Panc1 (cell line): ENCODE measurements at regions not wholly inside any gene's neighbourhood (a gene's known extent, or its start where the extent isn't known, plus 50 kb on each side); places are given as distances from the start of the nearest gene placed in this dataset.

Source experiments
- ATAC-seq: fragments of 200-7000 bp; cut with Tn5 transposase; 2 replicates; pipeline ENCODE4 v1.9.1; 2020; ENCODE audit warnings: mild to moderate bottlenecking, moderate library complexity
- BruUV-seq: library from RNA; stranded (reverse); fragments of 400-500 nt; replicated peaks from 2 replicates; lab custom pipeline; 2021; lab: Mats Ljungman, UMichigan
- CTCF ChIA-PET: fragments of 300-600 bp; sonication (Branson Sonifier 250); formaldehyde crosslinking; loops from one replicate; lab custom pipeline; 2022; ENCODE audit warnings: antibody characterized with exemption; lab: Charles Lee
- POLR2A ChIA-PET: fragments of 300-600 bp; sonication (Branson Sonifier 250); formaldehyde crosslinking; loops from one replicate; lab custom pipeline; 2022; ENCODE audit warnings: antibody characterized with exemption; lab: Charles Lee
- DNase-seq: peaks from one replicate; pipeline ENCODE4 v3.0.0-alpha.2; 2010; ENCODE audit warnings: low read depth, low spot score
- H3K27ac ChIP-seq: 2 replicates; pipeline ENCODE4 v1.5.1; 2011; ENCODE audit warnings: mild to moderate bottlenecking, low read length, inconsistent platforms
- H3K27me3 ChIP-seq: fragments of 200-500 bp; sonication (Bioruptor generic); 2 replicates; pipeline ENCODE4 v1.6.0; 2014; ENCODE audit warnings: low read length, inconsistent platforms; ENCODE audit not compliant: control insufficient read depth, insufficient read depth
- H3K36me3 ChIP-seq: fragments of 200-500 bp; sonication (Bioruptor generic); 2 replicates; pipeline ENCODE4 v1.5.1; 2014; ENCODE audit warnings: inconsistent platforms, mild to moderate bottlenecking, low read length, moderate library complexity; ENCODE audit not compliant: control insufficient read depth, insufficient read depth
- H3K4me1 ChIP-seq: 2 replicates; pipeline ENCODE4 v1.5.1; 2011; ENCODE audit warnings: inconsistent platforms, mild to moderate bottlenecking, low read length, moderate library complexity; ENCODE audit not compliant: control insufficient read depth, insufficient read depth
- H3K4me3 ChIP-seq, 2 experiments: 2 replicates each; pipeline ENCODE4 v1.5.1; 2011 to 2012; ENCODE audit warnings: low read depth in 2 of 2, low read length in 2 of 2, mild to moderate bottlenecking in 2 of 2, inconsistent platforms in 1 of 2, moderate library complexity in 1 of 2
- H3K9me3 ChIP-seq: fragments of 200-500 bp; sonication (Bioruptor generic); 2 replicates; pipeline ENCODE4 v1.5.1; 2014; ENCODE audit warnings: low read depth, mild to moderate bottlenecking, inconsistent platforms, low read length, moderate library complexity; ENCODE audit not compliant: control insufficient read depth, insufficient read depth
- CTCF ChIP-seq: fragments of 450-650 bp; IDR thresholded peaks from 2 replicates; pipeline ENCODE4 v1.5.1; 2017; ENCODE audit warnings: mild to moderate bottlenecking
- POLR2AphosphoS5 ChIP-seq: IDR thresholded peaks from 2 replicates; pipeline ENCODE4 v1.6.1; 2012; ENCODE audit warnings: mild to moderate bottlenecking, low read depth, low read length, moderate library complexity
- REST ChIP-seq, 2 experiments: IDR thresholded peaks; 2 replicates each; pipeline ENCODE4 v1.6.1; 2011 to 2012; ENCODE audit warnings: low read depth in 2 of 2, control low read depth in 1 of 2, low read length in 1 of 2, mild to moderate bottlenecking in 1 of 2, moderate library complexity in 1 of 2; ENCODE audit not compliant: insufficient read depth in 1 of 2
- SIN3A ChIP-seq: IDR thresholded peaks from 2 replicates; pipeline ENCODE4 v1.6.1; 2012; ENCODE audit warnings: low read depth, mild to moderate bottlenecking, low read length, moderate library complexity, borderline replicate concordance; ENCODE audit not compliant: insufficient read depth
- TCF7L2 ChIP-seq: IDR thresholded peaks from 2 replicates; pipeline ENCODE4 v1.6.1; 2011; ENCODE audit warnings: mild to moderate bottlenecking, low read depth, low read length, inconsistent platforms
- in situ Hi-C: cut with HindIII; loops from 2 replicates; pipeline ENCODE4 v1.10.0; 2016; ENCODE audit warnings: low sequenced_read_pairs, low pct_unique_long_range_greater_than_20kb
- intact Hi-C: fragments of 100-400 bp; cut with micrococcal nuclease; formaldehyde crosslinking; loops from one replicate; pipeline ENCODE4 v1.10.0; 2022; ENCODE audit not compliant: unreplicated experiment

- intact Hi-C loops (no loop called here), in situ Hi-C loops (no loop called here)
- peaks cover 5% of the 10 kb centered on the region; the same call in 1 of the 2 replicates for H3K27me3 ChIP-seq
- BruUV-seq = no TSS peak
- POLR2A ChIA-PET = no interaction called here
- no peaks in the 10 kb centered on the region for H3K36me3 ChIP-seq
- CTCF ChIA-PET = no interaction called here
- ATAC-seq = no peak
- no peaks in the 10 kb centered on the region for H3K4me1 ChIP-seq
- H3K27ac ChIP-seq = no peak overlapping the region
- H3K9me3 ChIP-seq = no peaks in the 10 kb centered on the region
- no peak overlapping the region for H3K4me3 ChIP-seq
- no peak for DNase-seq
- TF ChIP-seq REST (IDR thresholded peaks at IDR 0.05; ENCODE audit: insufficient read depth in 1 of 2, low read depth in 2 of 2, low read length in 1 of 2) (no peak), CTCF (no peak), POLR2AphosphoS5 (no peak), TCF7L2 (no peak), SIN3A (no peak)
Measured at GRCh38 chr5:109619021-109619460, 70.7 kb upstream of the MAN2A1 start.

GRCh38 chr5:109614981-109615380 is 74.7 kb upstream of the MAN2A1 start:
- H3K27me3 ChIP-seq = peaks cover 5% of the 10 kb centered on the region; the same call in 1 of the 2 replicates
- CTCF ChIA-PET = no interaction called here
- intact Hi-C loops = no loop called here
- POLR2A ChIA-PET = no interaction called here
- no peaks in the 10 kb centered on the region for H3K4me1 ChIP-seq
- H3K4me3 ChIP-seq = no peak overlapping the region
- H3K27ac ChIP-seq = no peak overlapping the region
- DNase-seq = no peak
- H3K9me3 ChIP-seq = no peaks in the 10 kb centered on the region
- H3K36me3 ChIP-seq = no peaks in the 10 kb centered on the region
- in situ Hi-C loops = no loop called here
- no peak for TF ChIP-seq SIN3A
- no peak for TF ChIP-seq TCF7L2
- TF ChIP-seq POLR2AphosphoS5 = no peak
- TF ChIP-seq CTCF = no peak
- TF ChIP-seq REST (IDR thresholded peaks at IDR 0.05; ENCODE audit: insufficient read depth in 1 of 2, low read depth in 2 of 2, low read length in 1 of 2) = no peak
- BruUV-seq = no TSS peak
- no peak for ATAC-seq
